ENCODE measurements at regions not wholly inside any gene's neighbourhood (a gene's known extent, or its start where the extent isn't known, plus 50 kb on each side); places are given as distances from the start of the nearest gene placed in this dataset.

- ChIA-PET POLR2A (no interaction called here), CTCF (ENCODE audit: low intra/inter-chr PET ratio) (no interaction called here)
These were observed 63.1 kb upstream of the PBX1 start for GRCh38 chr1:164495905-164496304.

More at GRCh38 chr1:164495905-164496304, 63.1 kb upstream of the PBX1 start:
- no peaks in the 10 kb centered on the region for H4K20me1 ChIP-seq (replicated peaks; ENCODE audit: control insufficient read depth, insufficient read depth, low read length)
- FAIRE-seq (no peak), ATAC-seq (no peak), DNase-seq (ENCODE audit: extremely low read depth in 1 of 4, low spot score in 3 of 4) (no peak)
- H3K4me2 ChIP-seq (ENCODE audit: insufficient read depth, low read length) = no peak overlapping the region
- WGBS (ENCODE audit: insufficient coverage, low coverage, missing lambda C conversion rate) = 0% methylated on average over 3 of the region's 3 CpGs
- no peaks in the 10 kb centered on the region for H3K4me1 ChIP-seq (replicated peaks in 1 of 2; ENCODE audit: control insufficient read depth in 2 of 2, insufficient read depth in 2 of 2, low read length in 2 of 2)
- H3K9ac ChIP-seq (ENCODE audit: insufficient read depth in 1 of 2, low read depth in 2 of 2, low read length in 2 of 2) = no peak overlapping the region
- intact Hi-C loops (cut with micrococcal nuclease) (no loop called here), in situ Hi-C loops (cut with MboI) (no loop called here)
- no peaks in the 10 kb centered on the region for H3K9me1 ChIP-seq (ENCODE audit: control insufficient read depth, insufficient read depth, low read length)
- no peak overlapping the region for H3K27ac ChIP-seq (ENCODE audit: extremely low read depth, low read depth, low read length)
- no peaks in the 10 kb centered on the region for H3K27me3 ChIP-seq (ENCODE audit: control insufficient read depth in 2 of 2, insufficient read depth in 2 of 2, low read length in 2 of 2)
- no peaks in the 10 kb centered on the region for H3K9me3 ChIP-seq (replicated peaks; ENCODE audit: control insufficient read depth, insufficient read depth, low read depth, low read length)
- H3K36me3 ChIP-seq (ENCODE audit: control insufficient read depth, insufficient read depth, low read length) = no peaks in the 10 kb centered on the region
- no peak overlapping the region for H3K4me3 ChIP-seq
- TF ChIP-seq ZEB2 (IDR thresholded peaks at IDR 0.05) (no peak), HINFP (tag; conservative IDR thresholded peaks at IDR 0.05; ENCODE audit: low read depth) (no peak), FUS (optimal IDR thresholded peaks at IDR 0.05; ENCODE audit: low read depth, low read length) (no peak), PYGO2 (tag; IDR thresholded peaks at IDR 0.05) (no peak), ZKSCAN8 (CRISPR knock-in tag; IDR thresholded peaks at IDR 0.05) (no peak), E2F1 (CRISPR knock-in tag; IDR thresholded peaks at IDR 0.05) (no peak), MIER1 (IDR thresholded peaks at IDR 0.05; ENCODE audit: low read depth) (no peak), PTRF (tag; IDR thresholded peaks at IDR 0.05) (no peak)
- H3K79me2 ChIP-seq (ENCODE audit: control insufficient read depth, insufficient read depth, low read length) = no peaks in the 10 kb centered on the region
- no peak overlapping the region for H2AFZ ChIP-seq (ENCODE audit: low read depth, low read length)
- no TSS peak for BruUV-seq (replicated peaks)

Data from K562 (cell line).